Endodermal cell (in vitro differentiated cells): ENCODE measurements at regions not wholly inside any gene's neighbourhood (a gene's known extent, or its start where the extent isn't known, plus 50 kb on each side); places are given as distances from the start of the nearest gene placed in this dataset.

Source experiments
- DNase-seq: peaks from one replicate; pipeline ENCODE4 v3.0.0-alpha.2; 2017
- H3K27ac ChIP-seq: 2 replicates; pipeline ENCODE4 v1.5.1; 2013; ENCODE audit warnings: mild to moderate bottlenecking, low read depth, low read length, moderate library complexity
- H3K27me3 ChIP-seq: 2 replicates; pipeline ENCODE4 v1.6.1; 2013; ENCODE audit warnings: mild to moderate bottlenecking, low read length, moderate library complexity; ENCODE audit not compliant: insufficient read depth, control insufficient read depth, poor library complexity, severe bottlenecking
- H3K36me3 ChIP-seq: 2 replicates; pipeline ENCODE4 v1.7.0; 2013; ENCODE audit warnings: mild to moderate bottlenecking, low read length, moderate library complexity; ENCODE audit not compliant: control insufficient read depth, insufficient read depth
- H3K4me1 ChIP-seq: one replicate; pipeline ENCODE4 v1.7.0; 2013; ENCODE audit warnings: low read length; ENCODE audit not compliant: control insufficient read depth, insufficient read depth
- H3K4me3 ChIP-seq: 2 replicates; pipeline ENCODE4 v1.5.1; 2013; ENCODE audit warnings: mild to moderate bottlenecking, low read length, moderate library complexity
- H3K9ac ChIP-seq: 2 replicates; pipeline ENCODE4 v1.6.1; 2013; ENCODE audit warnings: mild to moderate bottlenecking, low read length, moderate library complexity; ENCODE audit not compliant: poor library complexity, severe bottlenecking; ENCODE audit errors: extremely low read depth
- H3K9me3 ChIP-seq: 2 replicates; pipeline ENCODE4 v1.6.1; 2013; ENCODE audit warnings: mild to moderate bottlenecking, low read length, moderate library complexity; ENCODE audit not compliant: control insufficient read depth
- H3K27ac Mint-ChIP-seq: 2 replicates; pipeline ENCODE4 v1.8.0; 2020; ENCODE audit warnings: mixed read lengths
- H3K27me3 Mint-ChIP-seq: 2 replicates; pipeline ENCODE4 v1.8.0; 2021; ENCODE audit warnings: mild to moderate bottlenecking, mixed read lengths; ENCODE audit not compliant: insufficient read depth
- H3K36me3 Mint-ChIP-seq: 2 replicates; pipeline ENCODE4 v1.8.0; 2020; ENCODE audit warnings: low read depth, mixed read lengths
- H3K4me1 Mint-ChIP-seq: 2 replicates; pipeline ENCODE4 v1.8.0; 2020; ENCODE audit warnings: mixed read lengths
- H3K4me3 Mint-ChIP-seq: 2 replicates; pipeline ENCODE4 v1.8.0; 2020; ENCODE audit warnings: mild to moderate bottlenecking, moderate library complexity, mixed read lengths
- H3K9me3 Mint-ChIP-seq: 2 replicates; pipeline ENCODE4 v1.8.0; 2020; ENCODE audit warnings: mild to moderate bottlenecking, mixed read lengths
- WGBS, 2 experiments: methylation state at CpG; one replicate each; pipeline versions ENCODE4 v1.1.5 to v1.1.7; 2013; ENCODE audit warnings: missing lambda C conversion rate in 2 of 2, mixed read lengths in 1 of 2; ENCODE audit not compliant: insufficient coverage in 1 of 2, insufficient read length in 1 of 2; 5-methylcytosine and 5-hydroxymethylcytosine counted together
- TF ChIP-seq, protein P1 (sequence below): fragments of 200-600 bp; sonication (generic); conservative IDR thresholded peaks from 2 replicates; pipeline ENCODE4 v1.5.0; 2021; ENCODE audit warnings: antibody characterized with exemption, mild to moderate bottlenecking

DNA sequence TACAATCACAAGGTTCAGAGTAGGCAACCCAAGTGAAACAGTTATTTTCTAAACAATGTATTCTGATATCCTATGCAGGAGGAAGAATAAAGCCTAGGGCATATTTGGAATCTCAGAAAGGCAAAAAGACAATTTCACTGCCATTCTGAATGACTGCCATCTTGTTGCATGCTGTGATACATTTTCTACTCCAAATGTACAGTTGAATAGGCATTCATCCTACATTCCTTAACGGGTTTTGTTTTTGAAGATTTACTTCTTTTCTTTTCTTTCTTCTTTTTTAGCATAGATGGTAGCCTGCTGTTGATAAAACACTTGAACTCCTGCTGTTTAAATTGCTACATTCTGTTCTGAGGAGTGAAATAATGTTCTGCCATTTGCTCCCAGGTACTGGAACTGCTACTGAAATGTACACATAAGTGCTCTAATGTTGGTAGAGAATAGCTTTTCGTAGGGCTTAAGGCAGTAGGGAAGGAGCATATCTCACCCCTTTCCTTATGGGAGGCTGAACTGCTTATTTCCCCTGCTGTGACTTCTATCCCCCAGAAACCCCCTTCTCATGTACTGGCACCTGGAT is 506.8 kb downstream of the DNAJB9 start:
- H3K36me3 ChIP-seq = no peaks in the 10 kb centered on the region
- no peak overlapping the region for H3K27ac Mint-ChIP-seq
- H3K4me1 ChIP-seq = no peaks in the 10 kb centered on the region
- no peak for DNase-seq
- no peaks in the 10 kb centered on the region for H3K36me3 Mint-ChIP-seq
- no peak overlapping the region for H3K9ac ChIP-seq
- H3K9me3 ChIP-seq = no peaks in the 10 kb centered on the region
- H3K27me3 ChIP-seq = no peaks in the 10 kb centered on the region
- H3K4me3 Mint-ChIP-seq = no peak overlapping the region
- TF ChIP-seq, protein P1, sequence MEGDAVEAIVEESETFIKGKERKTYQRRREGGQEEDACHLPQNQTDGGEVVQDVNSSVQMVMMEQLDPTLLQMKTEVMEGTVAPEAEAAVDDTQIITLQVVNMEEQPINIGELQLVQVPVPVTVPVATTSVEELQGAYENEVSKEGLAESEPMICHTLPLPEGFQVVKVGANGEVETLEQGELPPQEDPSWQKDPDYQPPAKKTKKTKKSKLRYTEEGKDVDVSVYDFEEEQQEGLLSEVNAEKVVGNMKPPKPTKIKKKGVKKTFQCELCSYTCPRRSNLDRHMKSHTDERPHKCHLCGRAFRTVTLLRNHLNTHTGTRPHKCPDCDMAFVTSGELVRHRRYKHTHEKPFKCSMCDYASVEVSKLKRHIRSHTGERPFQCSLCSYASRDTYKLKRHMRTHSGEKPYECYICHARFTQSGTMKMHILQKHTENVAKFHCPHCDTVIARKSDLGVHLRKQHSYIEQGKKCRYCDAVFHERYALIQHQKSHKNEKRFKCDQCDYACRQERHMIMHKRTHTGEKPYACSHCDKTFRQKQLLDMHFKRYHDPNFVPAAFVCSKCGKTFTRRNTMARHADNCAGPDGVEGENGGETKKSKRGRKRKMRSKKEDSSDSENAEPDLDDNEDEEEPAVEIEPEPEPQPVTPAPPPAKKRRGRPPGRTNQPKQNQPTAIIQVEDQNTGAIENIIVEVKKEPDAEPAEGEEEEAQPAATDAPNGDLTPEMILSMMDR = no peak
- H3K4me1 Mint-ChIP-seq = no peaks in the 10 kb centered on the region
- no peaks in the 10 kb centered on the region for H3K27me3 Mint-ChIP-seq
- H3K4me3 ChIP-seq = no peak overlapping the region
- no peak overlapping the region for H3K27ac ChIP-seq
- H3K9me3 Mint-ChIP-seq = no peaks in the 10 kb centered on the region
- 84 to 93% methylated on average over 2 of the region's 2 CpGs for WGBS, 2 experiments

DNA sequence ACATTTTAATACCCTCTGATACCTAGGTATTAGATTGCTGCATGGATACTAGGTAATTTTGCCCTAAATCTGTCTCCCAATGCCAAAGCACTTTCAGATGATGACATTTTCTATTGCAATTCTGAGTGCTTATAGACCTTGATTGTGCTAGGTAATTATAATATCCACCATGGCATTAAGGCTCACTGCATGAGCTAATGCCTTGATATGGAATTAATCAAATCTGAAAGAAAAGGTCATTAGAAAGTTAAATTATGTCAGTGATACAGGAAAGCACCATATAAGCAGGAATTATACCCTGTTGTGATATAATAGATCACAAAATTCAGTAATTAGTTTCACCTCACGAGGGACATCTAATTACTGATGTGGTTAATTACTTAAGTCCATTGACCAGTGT is 521.4 kb downstream of the DNAJB9 start:
- Histone ChIP-seq H3K4me1 (no peaks in the 10 kb centered on the region), H3K27ac (no peak overlapping the region), H3K9me3 (no peaks in the 10 kb centered on the region), H3K9ac (no peak overlapping the region), H3K4me3 (no peak overlapping the region), H3K36me3 (no peaks in the 10 kb centered on the region), H3K27me3 (no peaks in the 10 kb centered on the region)
- H3K4me3 Mint-ChIP-seq = no peak overlapping the region
- H3K4me1 Mint-ChIP-seq = no peaks in the 10 kb centered on the region
- peaks cover 2% of the 10 kb centered on the region for H3K27me3 Mint-ChIP-seq
- 100% methylated on average over 1 of the region's 1 CpG; no CpG with 5 or more reads in 1 of the 2 experiments for WGBS, 2 experiments
- no peak overlapping the region for H3K27ac Mint-ChIP-seq
- no peak for DNase-seq
- peaks cover 6% of the 10 kb centered on the region for H3K9me3 Mint-ChIP-seq
- TF ChIP-seq, protein P1 = no peak
- H3K36me3 Mint-ChIP-seq = no peaks in the 10 kb centered on the region

DNA sequence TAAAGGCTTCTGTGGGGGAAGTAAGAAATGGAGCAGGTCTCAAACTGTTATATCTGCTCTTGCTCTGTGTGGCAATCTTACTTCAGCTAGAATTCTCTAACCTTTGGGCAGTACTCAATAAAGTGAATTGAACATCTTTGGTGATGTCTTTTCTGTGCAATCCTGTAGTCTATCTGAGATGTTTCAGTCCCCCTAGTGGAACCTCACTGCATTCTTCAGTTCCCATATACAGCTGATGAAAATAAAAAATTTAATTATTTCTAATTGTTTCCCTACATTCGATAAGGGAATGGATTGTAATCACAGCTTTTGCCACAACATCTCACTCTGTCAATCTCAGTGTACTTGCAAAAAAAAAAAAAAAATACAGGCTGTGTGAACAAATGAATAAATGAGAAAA is 522.6 kb downstream of the DNAJB9 start:
- H3K27me3 Mint-ChIP-seq = peaks cover 2% of the 10 kb centered on the region
- Histone ChIP-seq H3K27ac (no peak overlapping the region), H3K4me3 (no peak overlapping the region), H3K9ac (no peak overlapping the region), H3K4me1 (no peaks in the 10 kb centered on the region), H3K36me3 (no peaks in the 10 kb centered on the region), H3K27me3 (no peaks in the 10 kb centered on the region), H3K9me3 (no peaks in the 10 kb centered on the region)
- no peak overlapping the region for H3K27ac Mint-ChIP-seq
- H3K4me3 Mint-ChIP-seq = no peak overlapping the region
- no peaks in the 10 kb centered on the region for H3K4me1 Mint-ChIP-seq
- DNase-seq = no peak
- peaks cover 4% of the 10 kb centered on the region for H3K9me3 Mint-ChIP-seq
- TF ChIP-seq, protein P1 = peak; percentile 65
- no CpG with 5 or more reads among the region's 1 CpG for WGBS, 2 experiments
- no peaks in the 10 kb centered on the region for H3K36me3 Mint-ChIP-seq
